Testis (tissue), 2 donors: ENCODE measurements at regions not wholly inside any gene's neighbourhood (a gene's known extent, or its start where the extent isn't known, plus 50 kb on each side); places are given as distances from the start of the nearest gene placed in this dataset.

Experiments
- POLR2A ChIP-seq: fragments of 450-650 bp; IDR thresholded peaks from one replicate; pipeline ENCODE4 v1.6.1; 2017; ENCODE audit warnings: antibody characterized with exemption, mild to moderate bottlenecking, moderate library complexity
- TF ChIP-seq, protein P1 (sequence below), 3 experiments: fragments of 450-650 bp in 2 of 3; fragments of 200-600 bp in 1 of 3; sonication (generic) in 1 of 3; IDR thresholded peaks; one replicate each; pipeline ENCODE4 v1.5.1; 2016 to 2019; ENCODE audit warnings: antibody characterized with exemption in 3 of 3, mild to moderate bottlenecking in 2 of 3, moderate library complexity in 1 of 3

DNA sequence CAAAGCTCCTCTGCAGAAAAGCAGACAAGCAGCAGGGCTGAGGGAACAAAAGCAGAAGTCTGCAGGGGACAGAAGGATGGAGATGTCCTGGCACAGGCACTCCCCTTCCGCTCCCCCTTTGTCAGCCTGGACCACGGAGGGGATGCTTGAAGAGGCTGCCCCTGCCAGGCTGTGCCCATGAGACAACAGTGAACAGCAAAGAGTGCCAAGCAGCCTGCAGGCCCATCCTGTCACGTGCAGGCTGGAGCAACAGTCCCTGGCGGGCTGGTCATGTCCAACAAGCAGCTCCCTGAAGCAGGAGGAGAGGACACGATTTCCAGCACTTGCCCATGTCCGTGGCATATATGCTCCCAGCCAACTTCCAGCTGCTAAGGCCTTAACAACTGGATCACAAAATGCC, 132.3 kb downstream of the IRX2 start:
- TF ChIP-seq, protein P1, sequence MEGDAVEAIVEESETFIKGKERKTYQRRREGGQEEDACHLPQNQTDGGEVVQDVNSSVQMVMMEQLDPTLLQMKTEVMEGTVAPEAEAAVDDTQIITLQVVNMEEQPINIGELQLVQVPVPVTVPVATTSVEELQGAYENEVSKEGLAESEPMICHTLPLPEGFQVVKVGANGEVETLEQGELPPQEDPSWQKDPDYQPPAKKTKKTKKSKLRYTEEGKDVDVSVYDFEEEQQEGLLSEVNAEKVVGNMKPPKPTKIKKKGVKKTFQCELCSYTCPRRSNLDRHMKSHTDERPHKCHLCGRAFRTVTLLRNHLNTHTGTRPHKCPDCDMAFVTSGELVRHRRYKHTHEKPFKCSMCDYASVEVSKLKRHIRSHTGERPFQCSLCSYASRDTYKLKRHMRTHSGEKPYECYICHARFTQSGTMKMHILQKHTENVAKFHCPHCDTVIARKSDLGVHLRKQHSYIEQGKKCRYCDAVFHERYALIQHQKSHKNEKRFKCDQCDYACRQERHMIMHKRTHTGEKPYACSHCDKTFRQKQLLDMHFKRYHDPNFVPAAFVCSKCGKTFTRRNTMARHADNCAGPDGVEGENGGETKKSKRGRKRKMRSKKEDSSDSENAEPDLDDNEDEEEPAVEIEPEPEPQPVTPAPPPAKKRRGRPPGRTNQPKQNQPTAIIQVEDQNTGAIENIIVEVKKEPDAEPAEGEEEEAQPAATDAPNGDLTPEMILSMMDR (IDR thresholded peaks at IDR 0.05) = no peak
- no peak for TF ChIP-seq POLR2A
